HG02970 (cell line): ENCODE measurements at regions not wholly inside any gene's neighbourhood (a gene's known extent, or its start where the extent isn't known, plus 50 kb on each side); places are given as distances from the start of the nearest gene placed in this dataset.
"Not testable (repeated sequence)": the region's sequence is repeated elsewhere in the genome, so short reads cannot be mapped to it uniquely, and the experiment has no call there.

ENCODE experiments used
- ATAC-seq: cut with Tn5 transposase; IDR thresholded peaks from one replicate; pipeline ENCODE4 v1.9.1; 2021; ENCODE audit warnings: mild to moderate bottlenecking, moderate library complexity, moderate number of reproducible peaks; ENCODE audit not compliant: unreplicated experiment, low FRiP score

DNA sequence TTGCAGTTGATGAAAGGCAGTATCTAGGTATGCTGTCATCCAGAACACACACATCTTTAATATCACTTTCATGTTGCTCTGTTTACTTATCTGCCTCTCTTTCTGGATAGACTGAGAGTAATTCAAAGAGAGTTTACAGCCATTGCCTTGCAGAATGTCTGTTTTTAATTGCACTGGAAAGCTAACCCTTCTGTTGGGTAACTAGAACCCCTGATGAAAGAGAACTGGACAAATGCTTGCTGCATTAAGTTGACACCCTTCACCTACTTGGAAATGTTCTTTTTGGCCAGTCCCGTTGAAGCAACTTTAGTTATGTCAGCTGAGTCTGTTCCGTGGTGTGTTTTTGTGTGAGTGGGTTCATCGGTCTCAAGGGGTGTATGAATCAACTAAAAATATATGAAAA lies 383.8 kb upstream of the CITED2 start:
- no peak for ATAC-seq

DNA sequence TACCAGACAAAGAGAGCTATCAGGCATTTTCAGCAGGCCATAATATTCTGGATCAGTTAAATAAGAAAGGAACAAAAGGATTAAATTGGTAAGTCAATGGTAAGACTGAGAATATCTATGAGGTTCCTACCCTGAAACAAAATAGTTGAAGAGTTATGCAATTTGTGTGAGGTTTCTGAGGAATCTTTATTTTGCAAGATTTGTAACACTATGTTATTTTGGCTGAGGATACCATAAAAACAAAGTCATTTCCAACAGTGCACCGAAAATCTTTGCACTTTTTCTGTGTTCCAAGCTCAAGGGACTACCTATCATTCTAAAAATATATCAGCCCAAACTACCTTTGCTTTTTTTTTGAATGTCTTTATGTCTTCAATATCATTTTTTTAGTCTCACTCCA lies 383.3 kb upstream of the CITED2 start:
- no peak for ATAC-seq

DNA sequence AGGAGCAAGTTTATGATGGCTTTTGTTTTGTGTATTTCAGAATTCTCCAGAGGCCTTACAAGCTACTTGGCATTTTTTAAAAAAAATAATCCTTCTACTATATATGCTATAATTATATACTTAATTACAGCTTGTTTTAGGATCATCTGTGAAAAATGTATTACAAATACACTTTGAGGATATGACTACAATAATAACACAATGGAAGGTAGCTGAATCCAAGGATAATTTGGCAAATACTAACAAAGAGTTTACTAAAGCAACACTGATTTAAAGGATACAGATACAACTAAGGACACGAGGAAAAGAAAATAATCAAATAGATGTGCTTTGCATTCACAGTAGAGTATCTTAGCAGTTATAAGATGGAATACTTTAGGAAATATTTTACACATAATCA lies 381.9 kb upstream of the CITED2 start:
- ATAC-seq, result no peak

DNA sequence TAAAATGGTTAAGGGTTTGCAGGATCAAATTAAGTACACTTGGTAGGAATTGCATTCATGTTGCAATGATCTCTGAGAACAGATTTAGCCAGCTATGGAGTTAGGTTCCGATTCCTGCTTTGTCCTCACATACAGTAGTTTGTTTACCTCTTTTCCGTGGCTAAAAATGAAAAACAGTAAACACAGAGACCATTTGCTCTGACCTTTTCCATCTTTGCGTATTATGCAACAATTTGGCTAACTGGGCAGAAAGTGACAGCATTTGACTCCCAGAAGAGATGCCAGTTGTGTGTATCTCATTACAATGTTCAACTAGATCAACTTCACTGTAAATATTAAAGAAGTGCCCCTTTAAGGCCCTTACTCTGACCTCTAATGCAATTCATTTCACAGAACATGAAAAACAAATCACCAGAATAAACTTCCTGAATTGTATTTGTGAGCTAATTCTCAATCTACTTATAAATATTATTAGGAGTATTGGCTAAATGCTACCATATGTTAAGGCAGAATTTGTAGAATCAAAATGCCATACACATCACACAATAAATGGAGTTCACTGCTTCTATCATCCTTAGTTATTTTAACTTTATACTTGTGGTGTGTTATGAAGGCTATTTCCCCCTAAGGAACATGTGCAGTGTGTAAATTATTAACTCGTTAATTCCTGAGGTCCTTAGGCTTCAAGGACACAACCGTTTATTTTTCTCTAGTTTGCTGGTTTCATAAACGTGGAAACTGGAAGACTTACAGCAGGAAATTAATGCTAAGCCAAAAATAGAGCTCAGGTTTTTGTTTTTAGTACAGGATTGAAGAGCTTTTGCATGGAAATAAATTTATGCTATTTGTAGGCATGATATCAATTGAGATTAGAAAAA lies 380.7 kb upstream of the CITED2 start:
- ATAC-seq, result no peak

DNA sequence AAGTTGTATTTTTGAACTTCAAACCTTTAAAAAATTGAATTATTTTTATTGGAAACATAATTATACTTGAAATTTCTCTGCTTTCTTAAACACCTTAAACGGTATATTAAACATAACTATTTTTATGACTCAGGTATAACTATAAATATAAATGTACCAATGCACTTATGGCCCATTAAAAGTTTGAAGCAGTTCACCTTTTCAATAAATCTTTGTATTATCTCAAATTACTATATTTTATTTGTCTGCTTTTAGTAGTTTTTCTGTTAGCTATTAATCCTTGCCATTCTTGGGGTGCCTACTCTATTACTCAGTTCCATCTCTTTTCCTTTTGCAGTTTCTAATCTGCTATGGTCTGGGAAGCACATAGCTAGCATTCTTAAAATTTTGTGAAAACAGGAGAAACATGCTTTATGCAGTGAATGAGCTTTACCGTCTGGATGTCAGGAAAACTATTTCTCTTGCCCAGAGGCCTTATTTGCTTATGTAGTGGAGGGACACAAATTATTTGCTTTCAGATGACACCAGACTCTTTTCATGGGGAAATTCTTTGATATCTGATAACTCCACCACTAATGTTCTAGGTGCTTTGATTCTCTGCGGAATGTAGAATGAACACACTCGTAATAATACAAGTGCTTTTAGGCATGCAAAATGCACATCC lies 378.9 kb upstream of the CITED2 start:
- no peak for ATAC-seq

DNA sequence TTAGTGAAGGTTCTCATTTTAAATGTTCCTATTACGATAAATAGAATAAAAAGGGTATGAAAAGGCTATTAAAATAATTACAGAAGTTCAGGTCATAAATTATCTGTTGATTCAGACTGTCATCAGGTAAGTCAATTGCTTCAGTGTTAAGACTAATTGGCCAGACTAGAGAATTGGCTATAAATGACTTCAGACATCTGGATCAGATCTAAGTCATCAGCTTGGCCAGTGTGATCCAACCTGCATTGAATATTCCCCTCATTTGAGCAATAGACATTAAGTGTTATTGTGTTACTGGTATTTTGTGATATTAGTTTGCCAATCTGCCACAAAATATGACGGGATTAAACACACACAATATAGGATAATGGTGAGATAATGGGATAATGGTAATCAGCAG lies 377.6 kb upstream of the CITED2 start:
- no peak for ATAC-seq

DNA sequence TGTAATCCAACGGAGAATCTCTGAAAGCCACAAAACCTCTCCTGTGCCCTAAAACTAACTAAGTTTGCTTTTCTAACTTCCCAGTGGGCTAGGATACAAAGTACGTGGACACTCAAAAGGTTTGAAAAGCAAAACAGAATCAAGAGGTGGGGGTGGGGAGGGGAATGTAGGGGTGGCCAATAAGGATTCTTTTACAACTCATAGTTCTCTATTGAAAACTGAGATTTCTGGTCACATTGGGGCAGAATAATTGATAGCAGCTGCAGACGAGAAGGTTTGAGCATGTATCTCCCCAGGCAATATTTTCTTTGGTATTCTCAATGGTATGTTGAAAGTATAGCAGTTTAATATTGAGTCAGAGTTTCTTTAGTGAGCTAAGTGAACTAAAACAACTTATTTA lies 376.7 kb upstream of the CITED2 start:
- ATAC-seq, result no peak

DNA sequence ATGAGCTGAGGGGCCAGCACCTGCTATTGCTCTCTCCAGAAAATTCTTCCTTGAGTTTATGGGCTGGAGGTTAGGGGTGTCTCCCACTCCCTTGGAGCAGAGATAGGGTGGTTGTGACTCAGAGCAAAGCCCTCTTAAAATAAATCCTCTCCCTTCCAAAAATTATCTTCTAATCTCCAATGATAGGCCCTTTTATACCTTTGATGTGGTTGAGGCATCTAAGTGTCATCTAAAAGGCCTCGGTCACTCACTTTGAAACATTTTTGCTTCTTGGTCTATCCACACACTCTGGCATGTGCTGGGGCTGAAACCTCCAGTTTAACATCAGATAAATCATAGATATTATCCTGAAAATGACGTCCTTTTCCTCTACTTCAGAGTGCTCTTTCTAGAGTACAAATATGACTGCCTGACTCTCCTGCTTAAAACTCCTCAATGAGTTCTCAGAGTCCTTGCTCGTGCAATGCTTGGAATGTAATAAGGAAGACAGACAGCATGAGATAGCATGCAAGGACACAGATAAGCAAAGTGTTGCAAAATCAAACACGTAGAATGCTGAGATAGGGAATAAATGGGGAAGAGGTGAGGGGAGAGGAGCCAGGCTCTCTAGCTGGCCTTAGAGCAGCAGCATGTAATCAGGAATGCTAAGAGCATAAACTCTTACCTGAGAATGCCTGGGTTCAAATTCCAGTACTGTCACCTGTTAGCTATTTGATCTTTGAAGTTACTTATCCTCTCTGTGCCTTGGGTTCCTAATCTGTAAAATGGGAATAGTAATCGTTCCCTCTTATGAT lies 374.1 kb upstream of the CITED2 start:
- no peak for ATAC-seq

DNA sequence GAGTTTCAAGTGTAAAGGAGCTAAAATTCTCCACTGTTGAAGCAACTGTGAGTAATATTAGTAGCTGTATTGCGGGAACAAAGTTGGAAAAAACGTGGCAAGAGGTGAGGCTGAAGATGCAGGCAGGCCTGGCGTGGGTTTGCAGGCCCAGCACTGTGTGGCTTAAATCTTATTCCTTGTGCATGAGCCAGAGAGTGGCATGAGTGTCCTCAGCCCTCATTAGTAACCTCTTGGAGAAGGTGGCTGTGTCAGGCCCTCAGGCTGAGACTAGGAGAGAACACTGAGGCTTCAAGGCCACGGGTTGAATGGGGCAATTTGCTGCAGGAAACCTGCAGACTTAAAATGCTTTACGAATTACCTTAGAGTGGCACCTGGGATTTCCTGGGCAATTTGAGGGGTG lies 372.7 kb upstream of the CITED2 start:
- no peak for ATAC-seq

DNA sequence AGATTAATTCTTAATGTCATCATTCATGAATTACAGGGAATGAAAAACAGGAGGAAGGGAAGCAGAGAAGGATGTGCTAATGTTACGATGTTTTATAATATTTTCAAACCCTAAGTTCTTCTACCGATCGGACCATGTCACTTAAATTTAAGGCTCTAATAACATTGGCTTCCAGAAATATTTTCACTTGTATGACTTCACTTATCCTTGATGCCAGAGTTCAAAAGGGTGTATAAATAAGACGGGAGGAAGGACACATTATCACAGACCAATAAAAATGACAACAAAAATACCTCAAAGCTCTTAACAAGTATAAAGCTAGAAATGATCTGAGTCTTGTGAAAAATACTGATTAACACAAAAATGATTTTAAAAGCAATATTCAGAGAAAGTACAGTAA lies 370.4 kb upstream of the CITED2 start:
- ATAC-seq, result no peak

DNA sequence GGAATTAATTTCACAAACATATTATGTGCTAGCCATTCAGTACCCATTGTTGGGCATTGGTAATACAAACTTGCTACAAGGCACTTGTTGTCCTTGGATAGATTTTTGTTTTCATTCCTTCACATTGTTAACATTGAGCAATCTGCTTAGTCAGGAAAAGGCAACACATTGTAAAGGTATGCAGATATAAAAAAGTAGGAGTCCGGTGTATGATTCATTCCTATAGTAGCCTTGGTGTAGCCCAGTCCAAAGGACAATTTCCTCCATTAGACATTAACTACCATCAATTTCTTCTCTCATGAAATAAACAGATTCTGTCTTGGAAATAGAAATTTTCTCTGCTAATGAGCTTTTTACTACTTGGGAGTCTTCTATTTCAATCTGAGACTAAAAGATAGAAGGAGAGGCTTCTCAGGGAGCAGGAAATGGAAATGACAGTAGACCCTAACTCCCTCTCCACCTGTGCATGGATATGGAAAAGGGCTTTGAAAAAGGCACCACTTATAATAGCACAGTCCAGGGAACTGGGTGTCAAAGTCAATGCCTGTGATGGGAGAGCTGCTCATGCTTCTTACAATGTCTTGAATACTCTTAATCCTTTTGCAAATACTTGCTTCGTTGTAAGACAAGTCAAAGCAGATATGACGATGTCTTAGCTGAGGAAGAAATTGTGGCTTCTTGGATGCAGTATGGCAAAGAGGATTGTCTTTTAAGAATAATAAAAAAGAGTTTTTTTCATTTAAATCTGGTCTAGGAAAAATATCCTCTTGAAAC lies 369.4 kb upstream of the CITED2 start:
- no peak for ATAC-seq

DNA sequence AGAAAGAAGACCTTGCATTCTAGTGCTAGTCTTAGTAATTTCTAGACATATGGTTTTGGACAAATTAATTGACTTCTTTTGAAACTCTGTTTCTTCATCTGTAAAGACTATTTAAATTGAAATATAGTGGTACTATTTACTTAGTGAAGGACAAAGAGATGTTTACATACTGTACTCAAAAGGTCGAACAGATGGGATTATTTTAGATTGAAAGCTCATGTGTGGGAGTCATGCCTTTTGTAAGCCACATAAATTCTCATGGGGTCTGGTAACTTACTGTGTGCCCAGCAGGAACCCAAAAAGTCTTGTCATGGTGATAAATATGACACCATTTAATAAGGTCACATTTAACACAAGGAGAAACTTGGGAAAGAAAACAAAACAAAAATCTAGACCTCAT lies 368.2 kb upstream of the CITED2 start:
- no peak for ATAC-seq

DNA sequence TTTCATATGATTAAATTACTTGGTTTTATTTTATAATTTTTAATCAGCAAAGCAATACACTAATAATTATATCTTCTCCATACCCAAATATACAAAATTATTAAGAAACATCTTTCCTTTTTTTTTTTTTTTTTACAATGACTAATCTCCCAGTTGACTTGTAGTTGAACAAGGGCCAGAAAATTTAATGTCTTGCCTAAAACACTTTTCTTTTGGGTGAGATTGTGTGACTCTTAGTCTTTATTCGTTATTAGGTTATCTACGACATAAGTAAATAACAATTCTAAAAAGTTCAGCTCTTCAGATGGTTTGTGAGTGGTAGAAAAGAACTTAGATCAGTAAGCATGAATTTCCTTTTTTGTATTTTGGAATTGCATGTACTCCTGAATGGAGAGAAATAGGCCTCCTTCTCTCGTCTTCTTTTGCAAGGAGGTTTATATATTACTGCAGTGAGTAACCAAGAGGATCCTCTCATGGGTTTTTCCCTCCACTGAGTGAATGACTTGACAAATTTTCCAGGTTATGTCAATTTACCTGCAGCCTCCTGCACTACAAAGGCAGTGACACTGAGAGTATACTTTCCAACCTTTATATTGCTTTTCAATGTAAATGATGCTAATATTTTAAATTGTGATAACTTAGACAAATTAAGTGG lies 364.5 kb upstream of the CITED2 start:
- ATAC-seq, result no peak

DNA sequence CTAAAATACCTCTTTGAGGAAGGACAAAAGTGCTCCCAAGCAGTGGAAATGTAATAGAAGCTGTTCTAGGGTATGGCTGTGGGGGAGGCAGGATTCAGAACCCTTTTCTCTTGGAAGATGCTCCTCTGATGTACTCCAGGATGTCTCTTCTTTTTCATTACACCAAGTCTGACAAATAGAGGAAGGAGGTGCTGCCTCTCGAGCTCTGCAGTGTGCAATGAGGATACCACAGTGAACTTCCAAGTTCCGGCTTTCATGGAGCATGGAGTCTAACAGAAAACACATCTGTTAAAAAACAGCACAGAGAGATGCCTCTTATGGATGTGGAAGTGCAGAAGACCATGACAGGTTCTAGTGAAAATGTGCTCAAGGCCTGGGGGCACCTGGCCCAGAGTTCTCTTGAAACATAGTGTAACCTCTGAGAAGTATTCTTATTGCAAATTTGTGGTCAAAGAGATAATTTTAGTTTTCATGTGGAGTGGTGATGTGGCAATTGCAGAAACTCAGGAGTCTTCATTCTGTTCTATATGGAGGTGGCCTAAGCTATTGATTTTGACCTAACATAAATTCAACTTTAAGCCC lies 362.0 kb upstream of the CITED2 start:
- ATAC-seq, result no peak

DNA sequence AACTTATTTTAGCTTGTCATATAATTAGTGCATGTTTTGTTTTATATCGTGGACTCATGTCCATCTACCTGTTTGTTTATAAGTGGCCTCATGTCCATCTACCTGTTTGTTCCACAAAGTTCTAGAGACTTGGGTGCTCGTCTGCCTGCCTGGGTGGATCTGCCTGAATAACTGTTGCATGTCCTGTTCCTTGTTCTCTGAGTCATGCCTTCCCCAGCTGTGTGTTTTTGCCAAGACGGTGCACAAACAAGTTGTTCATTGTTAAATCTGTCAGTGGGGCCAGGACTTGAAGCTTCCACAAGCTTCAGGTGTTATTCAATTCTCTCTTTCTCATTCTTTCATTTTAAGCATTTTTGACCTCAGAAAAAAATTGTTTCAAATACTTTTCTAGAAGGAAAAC lies 358.0 kb upstream of the CITED2 start:
- no peak for ATAC-seq

DNA sequence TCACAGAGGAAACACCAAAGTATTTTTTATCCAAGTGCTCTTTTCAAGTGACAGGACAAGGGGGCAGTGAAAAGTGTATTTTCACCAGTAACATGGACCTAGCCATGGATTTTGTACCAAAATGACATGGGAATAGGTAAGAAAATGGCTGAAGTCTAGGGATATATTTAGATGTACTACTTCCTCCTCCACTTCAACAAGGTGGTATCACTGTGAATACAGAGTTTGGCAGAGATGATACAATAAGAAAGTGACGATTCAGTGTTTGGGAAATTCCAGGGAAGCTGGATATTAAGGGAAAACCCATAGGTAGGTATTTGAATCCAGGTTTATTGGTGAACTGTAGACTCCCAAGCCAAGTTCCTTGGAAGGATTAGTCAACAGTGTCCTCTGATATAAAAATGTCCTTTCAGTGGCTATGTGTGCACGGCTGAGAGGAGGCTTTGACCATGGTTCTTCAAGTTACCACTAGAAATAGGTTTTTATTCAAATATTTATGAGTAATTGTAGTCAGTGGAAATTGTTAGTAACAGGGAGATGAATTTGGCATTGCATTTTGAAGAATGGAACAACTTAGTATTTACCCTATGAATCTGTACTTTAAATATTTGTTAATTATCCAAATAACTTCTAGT lies 356.0 kb upstream of the CITED2 start:
- ATAC-seq, result no peak

DNA sequence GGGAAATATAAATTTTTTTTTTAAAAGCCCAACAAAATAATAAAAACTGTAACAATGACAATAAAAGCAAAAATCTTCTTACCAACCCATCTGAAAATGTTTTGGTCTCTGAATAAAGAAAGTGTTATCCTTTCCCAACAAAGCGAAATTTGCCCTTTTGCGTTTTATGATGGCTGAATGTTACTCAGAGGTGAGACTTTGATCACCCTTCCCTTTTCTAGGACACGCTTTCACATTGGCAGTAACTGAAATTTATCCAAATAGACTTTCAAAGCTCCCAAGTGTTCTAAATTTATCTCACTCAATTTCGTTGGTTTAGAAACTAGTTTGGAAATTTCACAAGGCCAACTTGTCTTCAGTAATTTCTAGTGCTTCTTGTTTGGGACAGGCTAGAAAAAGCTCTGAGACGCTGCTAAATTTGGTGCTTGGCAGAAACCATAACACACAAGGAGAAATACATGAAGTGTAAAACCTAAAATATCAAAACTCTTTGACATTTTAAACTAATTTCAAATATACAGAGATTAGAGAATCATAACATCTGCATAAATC lies 354.5 kb upstream of the CITED2 start:
- no peak for ATAC-seq

DNA sequence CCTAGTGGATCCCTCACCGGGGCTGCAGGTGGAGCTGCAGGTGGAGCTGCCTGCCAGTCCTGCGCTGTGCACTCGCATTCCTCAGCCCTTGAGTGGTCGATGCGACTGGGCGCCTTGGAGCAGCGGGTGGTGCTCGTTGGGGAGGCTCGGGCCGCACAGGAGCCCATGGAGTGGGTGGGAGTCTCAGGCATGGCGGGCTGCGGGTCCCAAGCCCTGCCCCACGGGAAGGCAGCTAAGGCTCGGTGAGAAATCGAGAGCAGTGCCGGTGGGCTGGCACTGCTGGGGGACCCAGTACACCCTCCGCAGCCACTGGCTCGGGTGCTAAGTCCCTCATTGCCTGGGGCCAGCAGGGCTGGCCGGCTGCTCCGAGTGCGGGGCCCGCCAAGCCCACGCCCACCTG lies 351.8 kb upstream of the CITED2 start:
- ATAC-seq, result not testable (repeated sequence)

DNA sequence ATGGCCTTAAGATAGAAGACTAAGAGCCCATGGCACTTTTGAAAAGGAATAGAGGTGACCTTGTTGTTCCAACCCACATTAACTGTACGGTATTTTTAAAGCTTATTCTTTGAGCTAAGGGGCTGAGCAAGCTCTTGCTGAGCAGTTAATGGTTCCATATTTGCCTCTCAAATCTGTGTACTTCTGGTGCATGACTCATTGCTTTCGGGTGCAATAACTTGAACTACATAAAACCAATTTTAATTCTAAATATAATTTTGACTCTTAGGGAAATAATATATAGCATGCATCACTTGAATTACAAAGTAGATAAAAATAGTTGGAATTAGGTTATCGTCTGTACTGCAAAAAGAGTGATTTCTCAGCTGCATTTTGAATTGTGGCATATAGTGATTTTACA lies 348.1 kb upstream of the CITED2 start:
- ATAC-seq, result no peak
